ENCODE measurements at regions not wholly inside any gene's neighbourhood (a gene's known extent, or its start where the extent isn't known, plus 50 kb on each side); places are given as distances from the start of the nearest gene placed in this dataset.

DNA sequence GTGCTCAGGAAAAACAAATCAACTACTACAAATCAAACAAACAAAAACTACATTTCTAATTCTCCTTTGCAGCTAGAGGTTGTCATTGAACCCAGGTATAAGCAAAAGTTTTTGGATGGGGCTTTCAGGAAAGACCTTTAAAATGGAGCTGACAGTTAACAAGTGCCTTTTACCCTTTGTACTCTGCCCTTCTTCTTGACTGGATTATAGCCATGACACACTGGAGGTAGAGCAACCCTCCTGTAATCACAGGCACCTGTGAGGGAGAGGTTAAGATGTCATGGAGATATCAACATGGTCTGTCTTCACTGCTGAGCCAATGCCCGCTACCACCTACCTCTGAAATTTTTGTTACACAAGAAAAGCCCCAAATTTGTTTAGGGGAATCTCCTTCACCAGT lies 100.0 kb upstream of the GLS start:
- no peaks in the 10 kb centered on the region for H3K27me3 ChIP-seq
- 96 to 100% (median 98%) methylated on average over 1 of the region's 1 CpG for WGBS, 4 donors
- H3K27ac ChIP-seq: no peak overlapping the region
- no peaks in the 10 kb centered on the region for H3K4me1 ChIP-seq
- DNase-seq (no peak), ATAC-seq (no peak)
- TF ChIP-seq POLR2A (IDR thresholded peaks at IDR 0.05): no peak
- TF ChIP-seq, protein P1, sequence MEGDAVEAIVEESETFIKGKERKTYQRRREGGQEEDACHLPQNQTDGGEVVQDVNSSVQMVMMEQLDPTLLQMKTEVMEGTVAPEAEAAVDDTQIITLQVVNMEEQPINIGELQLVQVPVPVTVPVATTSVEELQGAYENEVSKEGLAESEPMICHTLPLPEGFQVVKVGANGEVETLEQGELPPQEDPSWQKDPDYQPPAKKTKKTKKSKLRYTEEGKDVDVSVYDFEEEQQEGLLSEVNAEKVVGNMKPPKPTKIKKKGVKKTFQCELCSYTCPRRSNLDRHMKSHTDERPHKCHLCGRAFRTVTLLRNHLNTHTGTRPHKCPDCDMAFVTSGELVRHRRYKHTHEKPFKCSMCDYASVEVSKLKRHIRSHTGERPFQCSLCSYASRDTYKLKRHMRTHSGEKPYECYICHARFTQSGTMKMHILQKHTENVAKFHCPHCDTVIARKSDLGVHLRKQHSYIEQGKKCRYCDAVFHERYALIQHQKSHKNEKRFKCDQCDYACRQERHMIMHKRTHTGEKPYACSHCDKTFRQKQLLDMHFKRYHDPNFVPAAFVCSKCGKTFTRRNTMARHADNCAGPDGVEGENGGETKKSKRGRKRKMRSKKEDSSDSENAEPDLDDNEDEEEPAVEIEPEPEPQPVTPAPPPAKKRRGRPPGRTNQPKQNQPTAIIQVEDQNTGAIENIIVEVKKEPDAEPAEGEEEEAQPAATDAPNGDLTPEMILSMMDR (IDR thresholded peaks at IDR 0.05): no peak
- peaks cover 0 to 12% (median 0%) of the 10 kb centered on the region in 12 donors for H3K9me3 ChIP-seq
- H3K36me3 ChIP-seq: no peaks in the 10 kb centered on the region
- no peak overlapping the region for H3K4me3 ChIP-seq
- intact Hi-C loops (cut with DNase I): loop anchor here (2.0 to 5.0 kb wide), 6 partner anchors 24 to 252 kb away; partner anchors contain the start of gene STAT1 (in 1 of the 10)

DNA sequence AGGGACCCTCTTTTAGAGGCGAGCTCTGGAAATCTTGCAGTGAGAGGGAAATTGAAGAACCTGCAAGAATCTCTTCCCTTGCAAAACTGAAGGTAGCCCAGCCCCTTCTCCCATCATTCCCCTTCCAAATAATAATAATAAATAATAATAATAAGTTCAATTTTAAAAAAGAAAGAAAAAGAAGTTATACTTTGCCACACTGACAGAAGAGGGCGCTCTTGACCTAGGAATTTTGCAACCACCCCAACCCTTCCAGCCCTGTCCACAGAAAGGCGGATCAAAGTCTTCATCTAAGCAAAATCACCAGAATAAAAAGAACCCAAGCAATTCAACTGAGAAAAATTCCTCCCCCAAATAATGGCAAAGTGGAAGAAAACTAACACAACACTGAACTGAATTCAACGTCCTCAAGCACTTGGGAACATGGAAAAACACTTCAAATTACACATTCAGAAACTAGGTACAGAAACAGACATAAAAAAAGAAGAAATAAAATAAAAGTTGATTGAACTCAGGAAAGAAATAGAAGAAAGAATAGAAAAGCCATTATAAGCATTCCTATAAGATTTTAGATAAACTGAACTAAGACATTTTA lies 98.9 kb upstream of the GLS start:
- DNase-seq (peak in 3 of 5 donors; percentile 42 to 46 (median 42)), ATAC-seq (peak in 3 of 4 donors; percentile 52 to 69 (median 69))
- Histone ChIP-seq H3K36me3 (no peaks in the 10 kb centered on the region), H3K27me3 (no peaks in the 10 kb centered on the region), H3K9me3 (peaks cover 0 to 12% (median 0%) of the 10 kb centered on the region in 12 donors), H3K4me3 (no peak overlapping the region), H3K4me1 (peaks cover 0 to 3% (median 0%) of the 10 kb centered on the region in 12 donors), H3K27ac (no peak overlapping the region)
- TF ChIP-seq POLR2A (IDR thresholded peaks at IDR 0.05): no peak
- TF ChIP-seq, protein P1 (IDR thresholded peaks at IDR 0.05): peak; percentile 41 to 78 (median 66)
- intact Hi-C loops (cut with DNase I): loop anchor here (1.0 to 5.0 kb wide), 8 partner anchors 23 to 251 kb away; partner anchors contain the start of gene STAT1 (in 1 of the 10)
- WGBS, 4 donors: 41 to 46% (median 42%) methylated on average over 4 of the region's 4 CpGs

DNA sequence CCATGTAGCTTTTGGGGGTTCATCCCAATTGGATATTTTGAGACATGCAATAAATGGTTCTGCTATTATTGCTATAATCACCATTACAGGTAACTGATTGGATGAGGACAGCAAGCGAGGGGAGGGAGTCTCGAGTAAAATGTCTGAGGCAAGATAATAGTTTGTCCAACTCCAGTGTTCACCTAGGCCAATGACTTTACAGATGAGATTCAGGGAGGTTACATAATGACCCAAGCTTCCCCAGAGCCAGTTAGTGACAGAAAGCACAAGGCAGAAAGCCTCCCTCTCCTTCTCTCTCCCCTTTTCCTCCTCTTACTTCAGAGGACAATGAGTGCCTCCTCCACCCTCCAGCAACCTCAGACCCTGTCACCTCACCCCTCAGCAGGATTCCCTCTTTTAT lies 98.4 kb upstream of the GLS start:
- ATAC-seq: no peak
- DNase-seq: no peak
- H3K27ac ChIP-seq: no peak overlapping the region
- intact Hi-C loops (cut with DNase I): loop anchor here in 6 of 10 donors (5.0 kb wide), 3 partner anchors 65 to 250 kb away; partner anchors contain the start of gene STAT1 (in 1 of the 6)
- no peak overlapping the region for H3K4me3 ChIP-seq
- TF ChIP-seq POLR2A (IDR thresholded peaks at IDR 0.05): no peak
- H3K27me3 ChIP-seq: no peaks in the 10 kb centered on the region
- H3K4me1 ChIP-seq: peaks cover 0 to 4% (median 0%) of the 10 kb centered on the region in 12 donors
- H3K9me3 ChIP-seq: peaks cover 0 to 12% (median 0%) of the 10 kb centered on the region in 12 donors
- H3K36me3 ChIP-seq: no peaks in the 10 kb centered on the region
- 95 to 100% (median 97%) methylated on average over 2 of the region's 2 CpGs for WGBS, 4 donors

DNA sequence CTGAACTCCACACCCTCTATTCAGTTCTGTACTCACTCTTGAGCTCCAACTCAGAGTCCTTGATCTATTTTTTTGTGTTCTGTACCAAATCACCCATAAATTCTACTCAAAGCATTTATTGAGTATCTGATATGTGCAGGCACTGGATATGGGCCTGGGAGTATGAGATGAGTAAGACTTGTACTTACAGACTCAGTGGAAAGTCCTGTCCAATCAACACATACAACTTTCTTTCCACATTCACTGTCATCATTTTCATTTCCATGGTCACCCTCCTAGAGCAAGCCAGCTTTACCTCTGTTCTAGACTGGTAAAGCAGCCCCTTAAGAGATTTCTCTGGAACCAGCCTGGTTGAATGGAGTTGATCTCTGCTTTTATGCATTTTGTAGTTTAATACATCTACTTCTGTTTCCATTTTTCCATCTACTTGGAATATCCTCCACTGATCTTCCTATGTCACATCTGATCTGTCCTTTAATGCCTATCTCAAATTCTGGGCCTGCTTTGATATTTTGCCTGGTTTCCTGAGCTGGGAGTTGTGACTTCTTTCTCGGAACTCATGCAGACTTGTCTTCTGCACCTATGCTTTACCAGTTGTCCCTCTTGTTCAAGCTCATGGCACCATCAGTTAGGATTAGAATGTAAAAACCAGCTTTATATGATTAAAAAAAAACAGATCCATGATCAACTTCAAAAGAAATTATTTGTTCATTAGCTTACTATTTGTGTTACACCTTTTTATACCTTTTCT lies 96.9 kb upstream of the GLS start:
- no peak for ATAC-seq
- intact Hi-C loops (cut with DNase I): loop anchor here in 6 of 10 donors (5.0 kb wide), 3 partner anchors 64 to 249 kb away; partner anchors contain the start of gene STAT1 (in 1 of the 6)
- Histone ChIP-seq H3K27me3 (no peaks in the 10 kb centered on the region), H3K9me3 (peaks cover 0 to 12% (median 0%) of the 10 kb centered on the region in 12 donors), H3K27ac (no peak overlapping the region), H3K36me3 (no peaks in the 10 kb centered on the region), H3K4me1 (peaks cover 0 to 4% (median 0%) of the 10 kb centered on the region in 12 donors), H3K4me3 (no peak overlapping the region)
- no peak for DNase-seq
- 95 to 100% (median 96%) methylated on average over 1 of the region's 1 CpG for WGBS, 4 donors
- TF ChIP-seq, protein P1 (IDR thresholded peaks at IDR 0.05): no peak
- no peak for TF ChIP-seq POLR2A (IDR thresholded peaks at IDR 0.05)
